MG63 (cell line): ENCODE measurements at regions not wholly inside any gene's neighbourhood (a gene's known extent, or its start where the extent isn't known, plus 50 kb on each side); places are given as distances from the start of the nearest gene placed in this dataset.
"Not testable (repeated sequence)": the region's sequence is repeated elsewhere in the genome, so short reads cannot be mapped to it uniquely, and the experiment has no call there.

Source experiments
- DNase-seq: peaks from one replicate; pipeline ENCODE4 v3.0.0-alpha.2; 2020
- H3K27me3 ChIP-seq: fragments of 250-450 bp; sonication (Bioruptor Pico); 2 replicates; pipeline ENCODE4 v1.5.1; 2020; ENCODE audit warnings: mild to moderate bottlenecking, moderate library complexity
- H3K36me3 ChIP-seq: fragments of 250-450 bp; sonication (Bioruptor Pico); 2 replicates; pipeline ENCODE4 v1.5.1; 2020; ENCODE audit warnings: mild to moderate bottlenecking, moderate library complexity
- H3K4me3 ChIP-seq: fragments of 250-450 bp; sonication (Bioruptor Pico); 2 replicates; pipeline ENCODE4 v1.5.1; 2020; ENCODE audit warnings: mild to moderate bottlenecking, moderate library complexity
- H3K9me3 ChIP-seq: fragments of 250-450 bp; sonication (Bioruptor Pico); 2 replicates; pipeline ENCODE4 v1.5.1; 2020; ENCODE audit warnings: mild to moderate bottlenecking, moderate library complexity

DNA sequence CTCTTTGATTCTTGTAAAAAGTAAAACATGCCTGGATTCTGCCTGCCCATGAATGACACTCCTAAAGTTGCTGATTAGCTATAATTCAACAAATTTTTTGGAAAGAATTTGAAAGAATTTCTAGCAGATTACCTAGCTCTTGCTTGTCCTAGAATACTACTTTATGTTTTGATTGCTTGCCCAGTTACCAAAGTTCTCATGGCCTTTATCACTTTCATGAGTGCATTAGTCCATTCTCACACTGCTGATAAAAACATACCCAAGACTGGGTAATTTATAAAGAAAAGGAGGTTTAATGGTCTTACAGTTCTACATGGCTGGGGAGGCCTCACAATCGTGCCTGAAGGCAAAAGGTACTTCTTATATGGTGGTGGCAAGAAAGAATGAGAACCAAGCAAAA, 1137.3 kb downstream of the SORCS1 start:
- H3K4me3 ChIP-seq = no peak overlapping the region
- no peaks in the 10 kb centered on the region for H3K36me3 ChIP-seq
- no peaks in the 10 kb centered on the region for H3K27me3 ChIP-seq
- no peak for DNase-seq
- H3K9me3 ChIP-seq = no peaks in the 10 kb centered on the region

DNA sequence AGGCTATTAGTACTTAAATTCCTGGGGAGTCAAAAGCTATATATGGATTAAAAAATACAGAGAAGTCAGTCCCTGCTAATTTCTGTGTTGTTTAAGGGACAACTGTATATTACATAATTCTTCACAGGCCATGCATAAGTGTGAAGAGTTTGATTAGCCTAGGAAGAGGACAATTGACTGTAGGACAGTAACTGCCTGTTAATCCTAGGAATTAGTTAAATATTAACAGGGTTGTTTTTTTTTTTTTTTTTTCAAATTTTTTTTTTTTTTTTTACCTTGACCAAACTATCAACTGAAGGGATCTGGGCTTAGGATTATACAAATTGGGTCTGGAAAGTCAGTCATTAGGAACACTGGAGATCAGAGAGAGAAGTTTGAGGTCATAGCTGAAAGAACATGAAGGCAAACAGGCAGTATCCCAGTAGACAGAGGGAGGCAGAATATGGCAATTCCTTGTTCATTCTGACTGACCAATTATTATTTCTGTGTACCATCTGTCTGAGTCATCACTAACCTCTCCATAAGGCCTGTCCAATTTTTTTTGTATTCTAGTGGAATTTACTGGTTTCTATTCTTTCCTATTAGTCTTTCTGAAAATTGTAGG, 1139.2 kb downstream of the SORCS1 start:
- no peak for DNase-seq
- no peaks in the 10 kb centered on the region for H3K27me3 ChIP-seq
- H3K4me3 ChIP-seq = no peak overlapping the region
- H3K9me3 ChIP-seq = no peaks in the 10 kb centered on the region
- no peaks in the 10 kb centered on the region for H3K36me3 ChIP-seq

DNA sequence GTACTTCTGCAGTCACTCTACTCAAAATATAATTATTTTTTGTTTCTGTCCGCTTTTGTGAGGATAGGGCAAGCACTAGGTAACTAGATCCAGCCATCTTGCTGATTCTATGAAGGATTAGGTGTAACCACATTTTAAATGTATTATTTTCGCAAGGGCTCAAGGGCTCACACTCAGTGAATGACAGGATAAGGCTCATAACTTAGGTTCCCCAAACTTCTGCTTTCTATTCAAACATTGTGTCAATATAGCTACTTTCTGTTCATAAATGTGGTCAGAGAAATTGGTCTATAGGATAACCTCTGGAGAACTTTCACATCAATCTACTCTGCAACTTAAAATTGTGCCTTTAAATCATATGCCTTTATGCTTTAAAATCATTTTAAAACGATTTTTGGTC, 1141.2 kb downstream of the SORCS1 start:
- Histone ChIP-seq H3K27me3 (no peaks in the 10 kb centered on the region), H3K36me3 (no peaks in the 10 kb centered on the region), H3K4me3 (no peak overlapping the region), H3K9me3 (no peaks in the 10 kb centered on the region)
- no peak for DNase-seq

DNA sequence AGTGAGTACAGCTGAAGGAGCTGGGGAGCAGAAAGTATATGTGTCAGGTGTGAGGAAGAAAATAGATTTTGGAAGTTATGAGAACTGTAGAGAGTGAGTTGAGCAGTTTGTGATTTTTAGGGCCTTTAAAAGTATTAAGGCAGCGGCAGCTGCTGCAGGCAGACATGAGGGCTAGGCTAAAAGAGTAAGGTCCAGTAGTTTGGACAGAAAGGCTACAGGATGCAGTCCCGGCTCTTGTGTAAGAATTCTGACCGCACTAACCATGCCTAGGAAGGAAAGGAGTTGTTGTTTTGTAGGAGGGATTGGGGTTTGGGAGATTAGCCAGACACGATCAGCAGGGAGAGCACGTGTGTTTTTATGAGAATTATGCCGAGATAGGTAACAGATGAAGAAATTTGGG, 1144.9 kb downstream of the SORCS1 start:
- H3K9me3 ChIP-seq, H3K4me3 ChIP-seq, DNase-seq, H3K36me3 ChIP-seq, H3K27me3 ChIP-seq: not testable (repeated sequence)

DNA sequence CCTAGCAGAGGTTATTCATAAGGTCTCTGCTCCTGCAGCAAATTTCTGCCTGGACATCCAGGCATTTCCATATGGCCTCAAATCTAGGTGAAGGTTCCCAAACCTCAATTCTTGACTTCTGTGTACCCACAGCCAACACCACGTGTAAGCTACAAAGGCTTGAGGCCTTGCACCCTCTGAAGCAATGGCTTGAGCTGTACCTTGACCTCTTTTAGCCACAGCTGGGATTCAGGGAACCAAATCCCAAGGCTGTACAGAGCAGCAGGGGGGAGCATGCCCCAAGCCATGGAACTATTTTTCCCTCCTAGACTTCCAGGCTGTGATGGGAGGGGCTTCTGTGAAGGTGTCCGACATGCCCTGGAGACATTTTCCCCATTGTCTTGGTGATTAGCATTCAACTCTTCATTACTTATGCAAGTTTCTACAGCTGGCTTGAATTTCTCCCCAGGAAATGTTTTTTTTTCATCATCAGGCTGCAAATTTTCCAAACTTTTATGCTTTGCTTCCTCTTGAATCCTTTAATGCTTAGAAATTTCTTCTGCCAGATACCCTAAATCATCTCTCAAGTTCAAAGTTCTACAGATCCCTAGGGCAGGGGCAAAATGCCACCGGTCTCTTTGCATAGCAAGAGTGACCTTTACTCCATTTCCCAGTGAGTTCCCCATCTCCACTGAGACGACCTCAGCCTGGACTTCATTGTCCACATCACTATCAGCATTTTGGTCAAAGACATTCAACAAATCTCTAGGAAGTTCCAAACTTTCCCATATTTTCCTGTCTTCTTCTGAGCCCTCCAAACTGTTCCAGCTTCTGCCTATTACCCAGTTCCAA, 1148.9 kb downstream of the SORCS1 start:
- H3K4me3 ChIP-seq, DNase-seq, H3K36me3 ChIP-seq, H3K9me3 ChIP-seq, H3K27me3 ChIP-seq: not testable (repeated sequence)

DNA sequence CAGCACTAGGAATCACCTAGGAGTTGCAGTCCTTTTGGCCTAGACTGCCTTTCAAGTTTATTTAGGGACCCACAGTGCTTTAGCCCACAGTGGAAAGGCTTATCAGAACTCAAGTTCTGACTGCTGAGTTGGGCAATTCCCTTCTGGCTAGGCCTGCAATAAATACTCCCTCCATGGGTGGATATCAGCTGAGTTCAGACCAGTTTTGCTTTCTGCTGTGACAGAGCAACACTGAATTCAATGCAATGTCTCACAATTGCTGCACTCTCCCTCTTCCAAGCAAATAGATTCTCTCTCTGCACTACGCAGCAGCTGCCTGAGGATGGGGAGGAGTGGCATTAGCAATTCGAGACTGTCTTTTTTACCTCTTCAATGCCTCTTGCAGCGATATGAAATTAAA, 1153.3 kb downstream of the SORCS1 start:
- Histone ChIP-seq H3K36me3 (no peaks in the 10 kb centered on the region), H3K4me3 (no peak overlapping the region), H3K27me3 (no peaks in the 10 kb centered on the region), H3K9me3 (no peaks in the 10 kb centered on the region)
- no peak for DNase-seq

DNA sequence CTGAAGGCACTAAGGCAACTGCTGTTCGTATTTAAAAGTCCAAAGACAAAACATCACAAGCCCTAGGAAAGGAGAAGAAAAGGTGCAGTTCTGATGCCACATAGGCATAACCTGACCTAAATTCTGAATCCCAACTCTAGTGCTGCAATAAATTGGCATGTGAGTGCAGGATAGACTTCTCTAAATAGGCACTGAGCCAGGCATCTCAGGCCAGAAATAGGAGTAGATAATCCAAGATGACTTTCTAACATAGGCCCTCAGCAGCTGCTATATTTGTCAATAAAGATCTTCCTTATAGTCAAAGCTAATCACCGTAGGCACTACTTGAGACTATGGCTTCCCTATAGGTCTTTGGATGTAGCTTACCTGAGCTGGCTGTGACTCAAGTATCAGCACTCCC, 1163.8 kb downstream of the SORCS1 start:
- DNase-seq = no peak
- H3K36me3 ChIP-seq = no peaks in the 10 kb centered on the region
- no peaks in the 10 kb centered on the region for H3K27me3 ChIP-seq
- H3K9me3 ChIP-seq = no peaks in the 10 kb centered on the region
- no peak overlapping the region for H3K4me3 ChIP-seq

DNA sequence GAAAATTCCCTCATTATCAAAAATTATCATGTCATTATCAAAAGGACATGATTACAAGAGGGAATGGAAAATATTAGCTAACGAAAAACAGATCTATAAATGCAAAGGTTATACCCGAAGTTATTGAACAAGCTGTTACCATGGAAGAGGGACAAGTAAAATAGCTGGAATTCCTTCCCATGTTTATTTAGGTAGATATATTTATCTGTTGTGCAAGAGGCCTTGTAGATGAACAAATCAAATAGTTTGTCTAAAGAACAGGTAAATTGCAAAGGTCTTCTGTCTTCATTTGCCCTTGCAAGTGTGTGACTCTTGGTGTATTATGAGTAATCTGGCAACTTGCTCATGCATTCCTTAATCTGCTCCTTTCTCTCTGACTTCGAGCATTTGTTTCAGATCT, 1170.9 kb downstream of the SORCS1 start:
- Histone ChIP-seq H3K27me3 (no peaks in the 10 kb centered on the region), H3K36me3 (no peaks in the 10 kb centered on the region), H3K9me3 (no peaks in the 10 kb centered on the region), H3K4me3 (no peak overlapping the region)
- DNase-seq = no peak

DNA sequence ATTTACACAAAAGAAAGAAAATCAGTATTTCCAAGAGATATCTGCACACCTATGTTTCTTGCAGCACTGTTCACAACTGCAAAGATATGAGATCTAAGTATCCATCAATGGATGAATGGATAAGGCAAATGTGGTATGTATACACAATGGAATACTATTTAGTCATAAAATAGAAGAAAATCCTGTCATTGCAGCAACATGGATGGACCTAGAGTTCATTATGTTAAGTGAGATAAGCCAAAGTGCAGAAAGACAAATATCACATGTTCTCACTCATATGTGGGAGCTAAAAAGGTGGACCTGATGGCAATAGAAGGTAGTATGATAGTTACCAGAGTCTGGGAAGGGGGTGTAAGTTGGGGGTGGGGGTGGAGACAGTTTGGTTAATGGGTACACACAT, 1171.6 kb downstream of the SORCS1 start:
- H3K9me3 ChIP-seq = no peaks in the 10 kb centered on the region

DNA sequence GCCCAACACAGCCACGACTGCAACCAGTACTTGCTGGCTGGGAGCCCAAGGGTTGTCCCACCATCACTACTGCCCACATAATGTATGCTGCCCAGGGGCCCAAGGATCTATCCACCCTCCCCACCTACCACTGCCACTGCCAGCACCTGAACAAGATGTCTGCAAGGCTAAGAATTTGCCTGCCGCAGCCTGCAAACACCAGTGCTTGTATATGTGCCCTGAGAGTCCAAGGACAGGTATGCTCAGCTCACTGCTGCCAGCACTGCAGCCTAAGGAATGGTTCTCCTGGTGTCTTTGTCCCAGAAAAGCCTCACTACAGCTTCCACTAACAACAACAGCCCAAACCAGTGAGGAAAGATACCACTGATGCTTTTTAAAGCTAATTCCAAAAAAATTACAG, 1174.0 kb downstream of the SORCS1 start:
- Histone ChIP-seq H3K27me3 (no peaks in the 10 kb centered on the region), H3K9me3 (no peaks in the 10 kb centered on the region), H3K4me3 (no peak overlapping the region), H3K36me3 (no peaks in the 10 kb centered on the region)
- no peak for DNase-seq

More for the DNA sequence above, 1171.6 kb downstream of the SORCS1 start:
- no peak overlapping the region for H3K4me3 ChIP-seq
- no peak for DNase-seq
- no peaks in the 10 kb centered on the region for H3K36me3 ChIP-seq
- H3K27me3 ChIP-seq = no peaks in the 10 kb centered on the region

DNA sequence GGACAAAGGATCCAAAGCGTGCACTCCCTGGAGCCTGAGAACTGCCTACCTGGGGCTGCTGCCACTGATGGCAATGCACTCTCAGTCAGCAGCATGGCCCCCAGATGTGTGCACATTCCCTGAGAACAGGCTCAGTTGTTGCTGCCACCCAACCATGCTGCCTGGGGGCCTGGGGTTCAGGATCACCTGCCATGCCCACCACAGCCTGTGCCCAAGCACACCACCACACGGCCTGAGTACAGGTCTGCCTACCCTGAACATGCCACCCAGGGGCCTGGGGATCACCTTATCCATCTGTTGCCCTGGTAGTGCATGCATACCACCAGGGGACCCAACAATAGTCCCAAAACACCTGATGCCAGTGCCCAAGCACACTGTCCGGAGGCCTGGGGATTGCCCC, 1174.5 kb downstream of the SORCS1 start:
- H3K27me3 ChIP-seq = no peaks in the 10 kb centered on the region
- DNase-seq = no peak

DNA sequence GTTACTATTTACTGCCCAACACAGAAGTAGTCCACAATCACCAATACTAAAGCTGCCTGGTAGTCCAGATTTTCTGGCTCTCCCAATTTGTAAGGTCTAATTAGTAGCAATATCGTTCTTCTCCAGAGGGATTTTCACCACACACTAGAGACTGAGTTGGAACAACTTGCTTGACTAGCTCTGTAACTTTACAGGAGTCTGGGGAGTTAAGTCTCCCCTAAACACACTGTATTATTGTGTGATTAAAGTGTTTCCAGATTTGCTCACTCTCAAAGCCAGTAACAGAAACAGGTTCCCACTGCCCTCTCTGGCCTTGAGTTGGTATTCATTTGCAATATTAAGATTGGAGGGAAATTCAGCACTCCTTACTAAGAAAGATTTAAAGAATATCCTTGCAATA, 1175.7 kb downstream of the SORCS1 start:
- Histone ChIP-seq H3K4me3 (no peak overlapping the region), H3K36me3 (no peaks in the 10 kb centered on the region), H3K27me3 (no peaks in the 10 kb centered on the region), H3K9me3 (no peaks in the 10 kb centered on the region)
- DNase-seq = no peak

More for the DNA sequence above, 1174.5 kb downstream of the SORCS1 start:
- H3K4me3 ChIP-seq = no peak overlapping the region
- H3K36me3 ChIP-seq = no peaks in the 10 kb centered on the region
- no peaks in the 10 kb centered on the region for H3K9me3 ChIP-seq

DNA sequence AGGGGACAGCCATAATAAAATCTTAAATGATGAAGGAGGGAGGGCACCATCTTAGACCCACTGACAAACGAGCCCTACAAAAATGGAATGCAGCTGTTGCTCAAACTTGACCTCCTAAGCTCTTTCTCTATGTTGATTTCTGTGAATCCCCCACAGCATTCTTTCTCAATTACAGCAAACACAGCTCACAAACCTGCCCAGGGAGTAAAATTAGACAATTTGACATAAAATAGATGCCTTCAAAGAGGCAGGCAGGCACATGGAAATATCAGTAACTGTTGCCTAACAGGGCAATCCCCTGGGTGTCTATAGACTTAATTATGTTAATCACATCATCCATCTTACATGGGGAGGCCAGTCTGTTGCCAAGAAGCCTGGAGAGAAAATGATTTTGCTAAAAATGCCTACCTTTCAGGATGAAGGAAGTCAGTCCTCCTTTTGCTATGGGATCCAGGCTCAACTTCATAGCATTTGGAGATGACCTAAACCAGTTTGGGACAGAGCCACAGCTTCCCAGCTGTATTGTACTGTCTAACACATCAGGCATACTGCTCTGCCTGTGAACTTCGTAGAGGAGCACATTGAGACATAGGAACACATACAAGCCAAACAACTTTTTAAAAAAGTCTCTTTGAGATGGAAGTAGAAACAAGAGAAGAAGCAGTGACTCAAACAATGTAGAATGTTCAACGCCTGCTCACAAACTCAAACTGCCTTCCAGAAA, 1177.4 kb downstream of the SORCS1 start:
- DNase-seq = no peak
- no peaks in the 10 kb centered on the region for H3K9me3 ChIP-seq
- no peaks in the 10 kb centered on the region for H3K36me3 ChIP-seq
- no peaks in the 10 kb centered on the region for H3K27me3 ChIP-seq
- no peak overlapping the region for H3K4me3 ChIP-seq

DNA sequence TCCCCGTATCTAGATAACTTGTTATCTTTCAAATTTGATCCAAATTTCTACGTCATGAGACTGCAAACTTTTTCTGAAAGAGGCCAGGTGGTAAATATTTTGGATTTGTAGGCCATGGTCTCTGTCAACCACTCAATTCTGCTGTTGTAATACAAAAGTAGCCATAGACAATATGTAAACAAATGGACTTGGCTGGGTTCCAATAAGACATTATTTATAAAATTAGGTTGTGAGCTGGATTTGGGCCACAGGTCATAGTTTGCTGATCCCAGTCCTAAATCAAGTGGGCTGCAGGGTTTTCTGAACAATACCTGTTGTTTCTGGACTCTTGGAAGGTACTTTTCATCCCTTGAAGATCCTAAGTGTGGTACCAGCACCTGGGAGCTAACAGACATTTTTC, 1178.0 kb downstream of the SORCS1 start:
- Histone ChIP-seq H3K36me3 (no peaks in the 10 kb centered on the region), H3K4me3 (no peak overlapping the region), H3K9me3 (no peaks in the 10 kb centered on the region), H3K27me3 (no peaks in the 10 kb centered on the region)
- no peak for DNase-seq

DNA sequence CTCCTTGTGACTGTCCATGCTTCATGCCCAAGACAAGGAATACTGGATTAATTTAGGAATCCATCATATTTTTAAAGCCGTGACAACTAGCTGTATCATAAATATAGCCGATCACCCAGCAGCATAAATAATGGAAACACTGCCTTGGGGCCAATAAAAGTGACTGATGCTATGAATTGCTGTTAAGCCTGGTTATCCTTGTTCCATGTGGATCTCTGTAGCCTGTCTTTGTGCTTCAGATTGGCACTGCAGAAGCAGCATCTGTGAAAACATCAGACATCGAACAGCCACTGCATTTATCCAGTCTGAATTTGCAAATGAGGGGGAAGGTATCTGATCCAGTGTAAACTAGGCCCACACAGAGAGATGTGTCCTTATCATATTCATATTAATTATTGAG, 1181.8 kb downstream of the SORCS1 start:
- no peaks in the 10 kb centered on the region for H3K9me3 ChIP-seq
- H3K4me3 ChIP-seq = no peak overlapping the region
- DNase-seq = no peak
- H3K27me3 ChIP-seq = no peaks in the 10 kb centered on the region
- H3K36me3 ChIP-seq = no peaks in the 10 kb centered on the region

DNA sequence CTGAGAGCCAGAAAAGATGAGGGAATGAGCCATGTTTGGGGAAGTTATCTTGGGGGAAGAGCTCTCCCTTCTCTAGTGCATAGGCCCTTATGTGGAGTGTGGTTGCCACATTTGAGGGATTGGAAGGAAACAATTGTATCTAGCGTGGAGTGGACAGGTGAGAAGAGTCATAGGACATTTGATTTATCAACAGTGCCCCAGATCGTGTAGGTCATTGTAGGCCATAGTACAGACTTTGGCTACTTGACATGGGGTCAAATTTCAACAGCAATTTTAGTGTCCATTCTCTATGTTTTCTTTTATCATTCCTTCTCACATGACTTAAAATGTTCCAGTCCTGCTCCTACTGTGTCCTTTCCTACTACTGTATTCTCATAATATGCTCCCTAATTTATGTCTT, 1182.8 kb downstream of the SORCS1 start:
- Histone ChIP-seq H3K27me3 (no peaks in the 10 kb centered on the region), H3K36me3 (no peaks in the 10 kb centered on the region)

DNA sequence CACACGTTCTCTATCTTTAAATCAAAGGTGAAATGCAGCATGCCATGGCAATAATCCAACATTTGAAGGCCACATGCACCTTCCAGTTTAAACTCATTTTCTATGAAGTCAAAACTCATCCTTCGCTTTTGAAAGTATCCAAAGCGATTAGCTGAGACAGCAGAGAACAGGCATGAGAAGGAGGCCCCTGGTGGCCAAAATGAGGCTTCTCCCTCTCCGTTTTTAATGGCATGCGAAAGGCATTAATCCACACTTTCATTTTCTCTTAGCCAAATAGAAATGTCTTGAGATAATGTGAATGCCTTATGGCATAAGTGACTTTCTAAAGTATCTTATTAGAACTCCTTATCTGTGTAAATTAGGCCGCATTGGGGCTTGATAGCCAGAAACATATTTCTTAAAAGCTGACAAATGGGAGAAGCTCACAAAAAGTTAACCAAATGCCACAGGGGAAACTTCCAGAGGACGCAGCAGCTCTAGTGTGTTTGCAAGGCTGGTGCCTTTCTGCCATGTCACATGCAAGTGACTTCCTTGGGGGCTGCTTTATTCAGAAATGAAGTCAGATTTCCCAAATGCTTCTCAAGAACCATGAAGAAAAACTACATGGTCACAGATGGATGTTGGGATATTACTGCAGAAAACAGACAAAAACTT, 1189.6 kb downstream of the SORCS1 start:
- Histone ChIP-seq H3K27me3 (no peaks in the 10 kb centered on the region), H3K36me3 (no peaks in the 10 kb centered on the region), H3K4me3 (peak overlapping the region; percentile 37), H3K9me3 (no peaks in the 10 kb centered on the region)
- peak; percentile 27 for DNase-seq

More for the DNA sequence above, 1182.8 kb downstream of the SORCS1 start:
- Histone ChIP-seq H3K9me3 (no peaks in the 10 kb centered on the region), H3K4me3 (no peak overlapping the region)
- DNase-seq = no peak
